Gastrocnemius medialis (tissue), 4 donors: ENCODE measurements at regions not wholly inside any gene's neighbourhood (a gene's known extent, or its start where the extent isn't known, plus 50 kb on each side); places are given as distances from the start of the nearest gene placed in this dataset.

Experiments
- ATAC-seq, 2 donors: fragments of 150-250 bp; one replicate each; pipeline ENCODE4 v1.9.1; 2016
- DNase-seq, 2 donors: peaks; one replicate each; pipeline ENCODE4 v3.0.0-alpha.2; 2019
- H3K27ac ChIP-seq, 4 donors: fragments of 200-600 bp; sonication (generic); 1 replicate in 1 of 4; 2 replicates in 3 of 4; pipeline ENCODE4 v1.5.1; 2016 to 2018; ENCODE audit warnings: mild to moderate bottlenecking in 2 of 4, moderate library complexity in 1 of 4
- H3K27me3 ChIP-seq, 3 donors: fragments of 200-600 bp; sonication (generic) in 2 of 3; 1 replicate in 1 of 3; 2 replicates in 2 of 3; pipeline versions ENCODE4 v1.5.1 to v1.6.0; 2016 to 2019; ENCODE audit warnings: mild to moderate bottlenecking in 1 of 3, moderate library complexity in 1 of 3
- H3K36me3 ChIP-seq, 2 donors: fragments of 200-600 bp; sonication (generic) in 1 of 2; one replicate each; pipeline ENCODE4 v1.5.1; 2017 to 2018
- H3K4me1 ChIP-seq, 2 donors: fragments of 200-600 bp; sonication (generic) in 1 of 2; one replicate each; pipeline ENCODE4 v1.5.1; 2016 to 2017; ENCODE audit warnings: mild to moderate bottlenecking in 2 of 2
- H3K4me3 ChIP-seq, 4 donors: fragments of 200-600 bp; sonication (generic) in 3 of 4; 1 replicate in 1 of 4; 2 replicates in 3 of 4; pipeline ENCODE4 v1.5.1; 2016 to 2019; ENCODE audit warnings: mild to moderate bottlenecking in 2 of 4
- H3K9me3 ChIP-seq, 3 donors: fragments of 200-600 bp; sonication (generic) in 2 of 3; 1 replicate in 1 of 3; 2 replicates in 2 of 3; pipeline ENCODE4 v1.5.1; 2016 to 2019
- CTCF ChIP-seq, 5 experiments: fragments of 450-650 bp in 3 of 5; fragments of 200-600 bp in 2 of 5; sonication (generic) in 2 of 5; IDR thresholded peaks in 4 of 5; conservative IDR thresholded peaks in 1 of 5; 1 replicate in 4 of 5; 2 replicates in 1 of 5; pipeline ENCODE4 v1.5.1; 2016 to 2019; ENCODE audit warnings: antibody characterized with exemption in 5 of 5, mild to moderate bottlenecking in 3 of 5, moderate library complexity in 3 of 5
- POLR2A ChIP-seq, 2 donors: fragments of 450-650 bp; IDR thresholded peaks; one replicate each; pipeline ENCODE4 v1.6.1; 2017; ENCODE audit warnings: antibody characterized with exemption in 2 of 2, mild to moderate bottlenecking in 2 of 2, moderate library complexity in 2 of 2
- in situ Hi-C, 4 donors: fragments of 200-750 bp; cut with MboI; loops; one replicate each; pipeline versions ENCODE4 v1.15.0 to v1.8.0; 2017; ENCODE audit warnings: low sequenced_read_pairs in 4 of 4
- intact Hi-C: fragments of 100-400 bp; cut with DNase I; formaldehyde crosslinking; loops from one replicate; pipeline ENCODE4 v1.15.1; 2023; ENCODE audit warnings: low total_unique reads

DNA sequence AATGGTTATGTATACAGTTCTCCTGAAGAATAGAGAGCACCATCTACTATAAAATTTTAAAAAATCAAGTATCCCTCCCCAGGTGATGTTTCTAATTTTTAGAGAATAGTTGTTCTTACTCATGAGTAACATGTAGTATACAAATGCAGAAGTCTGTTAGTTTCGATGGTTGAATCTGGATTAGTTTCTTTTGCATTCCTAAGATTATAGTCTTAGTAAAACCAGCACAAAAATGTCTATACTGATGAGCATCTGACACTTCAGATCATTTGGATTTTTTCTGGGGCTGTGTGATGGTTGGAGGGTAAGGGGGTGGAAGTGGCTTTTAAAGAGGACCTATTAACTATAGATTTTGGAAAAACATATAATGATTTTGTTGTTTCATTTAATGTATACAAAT is 167.3 kb upstream of the SGO1 start:
- H3K27ac ChIP-seq: no peak overlapping the region
- in situ Hi-C loops: no loop called here
- intact Hi-C loops: no loop called here
- no peaks in the 10 kb centered on the region for H3K36me3 ChIP-seq
- ATAC-seq (no peak), DNase-seq (no peak)
- H3K27me3 ChIP-seq: no peaks in the 10 kb centered on the region
- TF ChIP-seq POLR2A (IDR thresholded peaks at IDR 0.05): no peak
- no peak overlapping the region for H3K4me3 ChIP-seq
- no peaks in the 10 kb centered on the region for H3K9me3 ChIP-seq
- H3K4me1 ChIP-seq: no peaks in the 10 kb centered on the region

- TF ChIP-seq CTCF (IDR thresholded peaks at IDR 0.05 in 4 of 5, conservative IDR thresholded peaks at IDR 0.05 in 1 of 5) (no peak), POLR2A (IDR thresholded peaks at IDR 0.05) (no peak)
- Histone ChIP-seq H3K9me3 (no peaks in the 10 kb centered on the region), H3K4me1 (no peaks in the 10 kb centered on the region), H3K4me3 (no peak overlapping the region), H3K36me3 (no peaks in the 10 kb centered on the region), H3K27ac (no peak overlapping the region), H3K27me3 (no peaks in the 10 kb centered on the region)
- intact Hi-C loops: no loop called here
- no peak for DNase-seq
- ATAC-seq: no peak
- in situ Hi-C loops: no loop called here
Observed at GRCh38 chr3:20352546-20353179, 166.7 kb upstream of the SGO1 start.

- Histone ChIP-seq H3K4me3 (no peak overlapping the region), H3K27me3 (no peaks in the 10 kb centered on the region), H3K36me3 (no peaks in the 10 kb centered on the region), H3K27ac (no peak overlapping the region), H3K4me1 (no peaks in the 10 kb centered on the region), H3K9me3 (no peaks in the 10 kb centered on the region)
- intact Hi-C loops: no loop called here
- ATAC-seq (no peak), DNase-seq (no peak)
- TF ChIP-seq CTCF (IDR thresholded peaks at IDR 0.05 in 4 of 5, conservative IDR thresholded peaks at IDR 0.05 in 1 of 5) (no peak), POLR2A (IDR thresholded peaks at IDR 0.05) (no peak)
- in situ Hi-C loops: no loop called here
Observed at GRCh38 chr3:20350449-20350848, 164.4 kb upstream of the SGO1 start.

DNA sequence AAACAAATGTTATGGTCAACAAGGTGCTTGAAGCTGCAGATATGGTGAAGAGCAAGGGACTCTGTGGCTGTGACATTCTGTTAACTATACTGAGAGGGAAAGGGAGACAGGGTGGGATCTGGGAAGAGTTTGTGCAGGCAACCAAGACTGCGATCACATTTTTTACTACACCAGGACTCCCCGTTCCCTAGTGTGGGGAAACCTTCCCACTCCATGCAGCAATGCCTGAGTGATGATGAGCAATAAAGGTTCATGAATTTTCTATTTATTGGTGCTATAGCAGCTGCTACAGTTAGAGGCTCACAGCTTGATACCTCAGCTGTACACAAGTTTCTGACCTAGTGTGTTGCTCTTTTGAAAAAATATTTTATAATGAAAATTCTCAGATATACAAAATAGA is 160.9 kb upstream of the SGO1 start:
- Histone ChIP-seq H3K4me3 (no peak overlapping the region), H3K4me1 (no peaks in the 10 kb centered on the region), H3K9me3 (no peaks in the 10 kb centered on the region), H3K27ac (no peak overlapping the region), H3K36me3 (no peaks in the 10 kb centered on the region), H3K27me3 (no peaks in the 10 kb centered on the region)
- TF ChIP-seq POLR2A (IDR thresholded peaks at IDR 0.05) (no peak), CTCF (IDR thresholded peaks at IDR 0.05 in 4 of 5, conservative IDR thresholded peaks at IDR 0.05 in 1 of 5) (no peak)
- in situ Hi-C loops (loop anchor here in 3 of 4 donors (10.0 to 25.0 kb wide), 3 partner anchors 1540 to 1778 kb away; no protein-coding TSS in a partner anchor), intact Hi-C loops (no loop called here)
- ATAC-seq (no peak), DNase-seq (no peak)

DNA sequence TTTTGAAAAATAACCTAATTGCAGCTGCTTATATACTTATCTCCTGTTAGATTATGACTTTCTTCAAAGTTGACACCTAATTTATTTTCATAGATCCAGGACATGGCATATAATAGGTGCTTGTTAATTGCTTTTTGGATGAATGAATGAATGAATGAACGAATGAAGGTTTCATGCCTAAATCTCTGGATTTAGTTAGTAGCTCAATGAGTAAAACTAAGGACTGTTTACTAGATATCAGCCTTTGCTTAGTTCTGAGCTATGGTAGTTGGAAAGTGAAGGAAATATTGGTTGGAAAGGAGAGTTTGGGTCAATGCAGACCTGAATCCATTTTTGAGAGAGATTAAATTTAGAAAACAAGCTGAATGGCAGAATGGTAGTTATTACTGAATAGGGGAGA is 160.4 kb upstream of the SGO1 start:
- in situ Hi-C loops (loop anchor here in 3 of 4 donors (10.0 to 25.0 kb wide), 3 partner anchors 1541 to 1778 kb away; no protein-coding TSS in a partner anchor), intact Hi-C loops (no loop called here)
- no peak overlapping the region for H3K4me3 ChIP-seq
- DNase-seq (no peak), ATAC-seq (no peak)
- TF ChIP-seq POLR2A (IDR thresholded peaks at IDR 0.05): no peak
- TF ChIP-seq CTCF (IDR thresholded peaks at IDR 0.05 in 4 of 5, conservative IDR thresholded peaks at IDR 0.05 in 1 of 5): no peak
- H3K27me3 ChIP-seq: no peaks in the 10 kb centered on the region
- no peaks in the 10 kb centered on the region for H3K4me1 ChIP-seq
- no peak overlapping the region for H3K27ac ChIP-seq
- H3K9me3 ChIP-seq: no peaks in the 10 kb centered on the region
- H3K36me3 ChIP-seq: no peaks in the 10 kb centered on the region
